ENCODE measurements at regions not wholly inside any gene's neighbourhood (a gene's known extent, or its start where the extent isn't known, plus 50 kb on each side); places are given as distances from the start of the nearest gene placed in this dataset.
"Not testable (repeated sequence)": the region's sequence is repeated elsewhere in the genome, so short reads cannot be mapped to it uniquely, and the experiment has no call there.

DNA sequence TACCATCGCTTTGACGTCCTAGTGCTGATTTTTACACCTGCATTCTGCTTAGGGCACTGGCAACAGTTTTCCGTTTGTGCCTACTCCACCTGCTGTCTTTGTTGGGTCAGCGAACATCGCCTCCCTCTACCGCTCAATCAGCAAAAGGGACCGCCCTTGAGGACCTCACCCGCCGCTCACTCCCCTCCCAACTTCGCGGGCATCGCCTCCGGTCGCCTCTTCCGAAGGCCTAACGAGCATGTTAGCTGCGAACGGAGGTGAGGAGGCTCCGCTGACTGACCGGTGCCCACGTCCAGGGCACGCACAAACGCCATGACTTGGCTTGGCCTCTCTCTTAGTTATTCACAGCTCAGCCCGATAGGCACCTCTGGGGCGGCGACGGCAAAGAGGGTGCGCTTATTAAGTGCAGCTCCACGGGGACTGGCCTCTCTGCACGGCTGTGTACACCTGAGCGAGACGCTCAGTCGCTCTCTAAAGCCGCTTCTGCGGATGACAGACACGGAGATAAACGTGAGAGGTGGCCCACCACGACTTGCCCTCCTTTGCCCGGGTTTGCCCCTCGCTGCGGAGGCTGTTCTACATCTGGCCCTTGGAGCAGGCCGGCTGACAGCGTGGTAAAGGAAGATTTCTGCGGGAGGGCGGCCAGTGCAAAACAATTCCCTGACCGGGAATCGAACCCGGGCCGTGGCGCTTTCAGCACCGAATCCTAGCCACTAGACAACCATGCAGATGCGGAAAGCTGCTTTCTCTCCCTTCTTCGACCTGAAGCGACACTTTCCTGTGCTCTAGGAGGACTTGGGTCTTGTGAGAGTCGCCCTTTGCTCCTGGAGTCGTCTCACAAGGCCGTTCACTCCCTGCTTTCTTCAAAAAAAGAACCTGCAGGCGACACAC is 81.6 kb upstream of the FCGR1A start:
- not testable (repeated sequence) for DNase-seq

DNA sequence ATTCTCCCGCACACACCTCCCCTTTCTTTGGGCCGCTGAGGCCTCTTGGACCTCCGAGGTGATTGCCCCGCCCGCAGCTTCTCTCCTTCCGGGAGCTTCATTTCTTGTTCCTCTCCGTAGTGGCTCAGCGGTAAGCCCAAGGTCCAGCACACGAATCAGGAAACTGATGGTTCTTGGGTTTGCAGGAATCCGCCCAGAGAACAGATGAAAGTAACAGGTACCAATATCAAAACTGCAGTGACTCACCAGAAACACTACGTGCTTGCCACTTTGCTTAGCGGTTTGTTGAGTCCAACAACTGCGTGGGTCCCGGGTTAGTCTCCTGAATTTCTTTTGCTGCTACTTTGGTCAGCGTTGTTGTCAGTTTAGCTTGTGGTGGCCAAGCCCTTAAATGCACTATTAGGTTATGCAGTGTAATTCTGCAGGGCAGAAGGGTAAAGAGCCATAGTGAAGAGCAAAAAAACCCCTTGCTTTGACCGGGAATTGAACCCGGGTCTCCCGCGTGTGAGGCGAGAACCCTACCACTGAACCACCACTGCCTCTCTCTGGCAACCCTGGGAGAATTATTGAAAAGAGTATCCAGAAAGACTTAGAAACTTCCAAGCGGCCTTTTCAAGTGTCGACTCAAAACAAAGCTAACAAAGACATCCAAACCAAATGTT is 74.2 kb upstream of the FCGR1A start:
- DNase-seq = peak; percentile 79 to 88

GRCh38 chr1:149711651-149712050 is 70.8 kb upstream of the FCGR1A start:
- not testable (repeated sequence) for DNase-seq

GRCh38 chr1:149712154-149712927 is 70.2 kb upstream of the FCGR1A start:
- DNase-seq = peak; percentile 30 to 92

- not testable (repeated sequence) for DNase-seq
These were observed 69.0 kb upstream of the FCGR1A start for GRCh38 chr1:149713513-149713912.

- not testable (repeated sequence) for DNase-seq
These were observed 68.5 kb upstream of the FCGR1A start for GRCh38 chr1:149713952-149714351.

GRCh38 chr1:149724618-149725302 is 57.7 kb upstream of the FCGR1A start:
- not testable (repeated sequence) for DNase-seq

DNA sequence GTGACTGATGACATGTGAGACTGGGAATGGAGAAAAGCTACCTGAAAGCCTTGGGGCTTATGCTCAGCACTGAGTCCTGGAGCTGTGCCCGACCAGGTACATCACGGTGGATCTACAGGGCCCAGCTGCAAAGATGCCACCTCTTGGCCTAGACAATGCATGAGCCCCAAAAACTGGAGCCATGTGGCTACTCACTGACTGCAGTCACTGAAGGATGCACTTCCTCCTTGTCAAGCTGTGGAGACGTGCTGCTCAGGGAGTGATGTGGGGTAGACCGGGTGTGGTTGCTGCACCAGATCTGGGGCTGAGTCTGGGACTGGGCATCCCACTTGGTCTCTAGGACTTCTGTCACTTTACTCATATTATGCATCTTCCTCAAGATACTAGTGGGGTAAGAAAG is 55.8 kb upstream of the FCGR1A start:
- not testable (repeated sequence) for DNase-seq

GRCh38 chr1:149728598-149728997 is 53.9 kb upstream of the FCGR1A start:
- not testable (repeated sequence) for DNase-seq
